RWPE1 (cell line): ENCODE measurements at regions not wholly inside any gene's neighbourhood (a gene's known extent, or its start where the extent isn't known, plus 50 kb on each side); places are given as distances from the start of the nearest gene placed in this dataset.

ENCODE experiments used
- CTCF ChIA-PET: fragments of 350-600 bp; sonication (Branson Sonifier 250); formaldehyde crosslinking; extraction: SDS; loops from one replicate; lab custom pipeline; 2021; lab: Yijun Ruan, JAX
- POLR2A ChIA-PET: fragments of 400-600 bp; formaldehyde crosslinking; extraction: SDS; loops from one replicate; lab custom pipeline; 2020; ENCODE audit warnings: antibody characterized with exemption; ENCODE audit not compliant: low non-redundant PET; lab: Yijun Ruan, JAX
- DNase-seq: peaks from one replicate; pipeline ENCODE4 v3.0.0; 2012; ENCODE audit warnings: low spot score
- H3K27ac ChIP-seq: fragments of 450-650 bp; 2 replicates; pipeline ENCODE4 v1.5.1; 2017
- CTCF ChIP-seq: fragments of 450-650 bp; conservative IDR thresholded peaks from 2 replicates; pipeline ENCODE4 v1.5.1; 2017; ENCODE audit warnings: low read depth, mild to moderate bottlenecking

- ChIA-PET CTCF (no interaction called here), POLR2A (no interaction called here)
- DNase-seq: no peak
- TF ChIP-seq CTCF: no peak
- no peak overlapping the region for H3K27ac ChIP-seq
These were observed 122.7 kb upstream of the IGF1 start for GRCh38 chr12:102603021-102603420.

- POLR2A ChIA-PET: no interaction called here
- CTCF ChIA-PET: no interaction called here
These were observed 122.2 kb upstream of the IGF1 start for GRCh38 chr12:102602521-102602920.

GRCh38 chr12:102601621-102602020 lies 121.3 kb upstream of the IGF1 start:
- CTCF ChIA-PET: no interaction called here
- TF ChIP-seq CTCF: no peak
- no peak overlapping the region for H3K27ac ChIP-seq

More at GRCh38 chr12:102602521-102602920, 122.2 kb upstream of the IGF1 start:
- no peak for DNase-seq
- no peak overlapping the region for H3K27ac ChIP-seq
- TF ChIP-seq CTCF: no peak

DNA sequence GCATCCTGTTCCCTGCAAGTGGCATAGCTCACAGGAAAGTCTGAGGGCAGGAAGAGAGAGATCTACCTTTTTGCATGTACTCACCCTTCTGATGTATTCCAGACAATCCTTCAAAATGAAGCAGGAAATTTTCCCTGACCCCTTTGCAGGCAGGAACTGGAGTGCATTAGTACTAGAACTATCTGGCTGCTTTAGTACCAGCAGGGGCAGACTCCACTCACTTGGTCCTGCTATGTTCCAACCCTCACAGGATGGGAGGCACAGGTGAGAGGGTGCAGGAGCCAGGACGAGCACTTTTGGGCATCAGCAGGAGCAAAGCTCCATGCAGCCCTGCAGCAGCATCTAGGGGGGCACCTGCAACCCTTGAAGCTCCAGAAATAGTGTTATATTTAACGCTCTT lies 116.3 kb upstream of the IGF1 start:
- ChIA-PET POLR2A (no interaction called here), CTCF (no interaction called here)
- TF ChIP-seq CTCF: no peak
- H3K27ac ChIP-seq: no peak overlapping the region
- no peak for DNase-seq

More at GRCh38 chr12:102601621-102602020, 121.3 kb upstream of the IGF1 start:
- no peak for DNase-seq
- POLR2A ChIA-PET: no interaction called here

DNA sequence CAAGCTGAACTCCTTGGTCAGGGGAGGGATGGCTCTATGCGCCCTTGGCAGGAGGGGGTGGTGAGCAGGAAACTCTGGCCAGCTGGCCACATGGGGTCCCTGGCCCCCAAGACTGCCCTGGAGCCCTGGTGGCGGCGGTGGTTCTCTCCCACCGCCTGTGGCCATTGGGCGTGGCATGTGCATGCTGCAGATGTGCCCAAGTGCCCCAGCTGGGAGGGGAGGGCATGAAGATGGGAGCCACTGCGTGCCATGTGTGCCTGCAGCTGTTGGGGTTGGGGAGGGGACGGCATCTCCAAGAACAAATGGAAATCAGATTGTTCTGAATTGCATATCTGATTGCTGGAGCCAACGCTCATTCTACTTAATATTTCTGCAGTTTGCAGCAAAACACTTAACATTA lies 115.7 kb upstream of the IGF1 start:
- ChIA-PET POLR2A (no interaction called here), CTCF (interaction anchor here (0.7 kb wide), 1 partner anchor 735 kb away, joined by 5 read pairs; no protein-coding TSS in a partner anchor)
- no peak overlapping the region for H3K27ac ChIP-seq
- no peak for TF ChIP-seq CTCF
- no peak for DNase-seq

- DNase-seq: no peak
- no peak overlapping the region for H3K27ac ChIP-seq
- TF ChIP-seq CTCF: no peak
- ChIA-PET CTCF (interaction anchor here (0.7 kb wide), 1 partner anchor 735 kb away, joined by 5 read pairs; no protein-coding TSS in a partner anchor), POLR2A (no interaction called here)
These were observed 115.0 kb upstream of the IGF1 start for GRCh38 chr12:102595315-102595714.

DNA sequence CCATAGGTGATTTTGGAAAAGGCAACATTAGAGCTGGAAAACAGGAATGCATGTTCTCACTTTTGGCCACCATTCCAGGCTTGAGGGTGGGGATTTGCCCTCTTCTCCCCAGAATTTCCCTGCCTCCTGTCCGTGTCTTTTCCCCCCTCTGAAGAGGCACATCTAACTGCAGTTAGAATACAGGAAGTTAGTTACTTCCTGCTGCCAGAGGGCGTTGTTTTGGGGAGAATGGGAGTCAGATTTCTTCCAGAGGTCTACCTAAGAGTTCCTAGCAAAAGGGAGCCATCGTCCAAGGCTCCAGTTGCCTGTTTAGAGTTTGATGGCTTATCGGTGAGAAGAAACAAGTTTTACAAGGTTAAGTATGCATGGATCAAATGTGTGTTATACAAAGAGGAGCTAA lies 112.8 kb upstream of the IGF1 start:
- no peak for DNase-seq
- CTCF ChIA-PET: interaction anchor here (0.6 kb wide), 1 partner anchor 156 kb away, joined by 3 read pairs; no protein-coding TSS in a partner anchor
- H3K27ac ChIP-seq: no peak overlapping the region
- POLR2A ChIA-PET: no interaction called here
- no peak for TF ChIP-seq CTCF
